NCI-H146 treated with DMSO at 0.1 percent for 48 hours (cell line): ENCODE measurements at regions not wholly inside any gene's neighbourhood (a gene's known extent, or its start where the extent isn't known, plus 50 kb on each side); places are given as distances from the start of the nearest gene placed in this dataset.
A peak's percentile ranks its signal among the peaks of the same experiment; 100 is the strongest.

Experiments used
- DNase-seq: peaks from one replicate; lab custom pipeline; 2025; ENCODE audit not compliant: unreplicated experiment; lab: John Stamatoyannopoulos, UW

GRCh38 chr18:60552948-60553347 is 180.4 kb upstream of the MC4R start:
- no peak for DNase-seq

- no peak for DNase-seq
Observed at GRCh38 chr18:60554967-60555366, 182.4 kb upstream of the MC4R start.

- no peak for DNase-seq
Observed at GRCh38 chr18:60555625-60556024, 183.1 kb upstream of the MC4R start.

GRCh38 chr18:60556326-60556725 is 183.8 kb upstream of the MC4R start:
- no peak for DNase-seq

GRCh38 chr18:60560071-60560470 is 187.5 kb upstream of the MC4R start:
- no peak for DNase-seq

GRCh38 chr18:60563082-60563481 is 190.5 kb upstream of the MC4R start:
- no peak for DNase-seq

GRCh38 chr18:60568220-60568619 is 195.6 kb upstream of the MC4R start:
- DNase-seq, result no peak

- DNase-seq, result no peak
Observed at GRCh38 chr18:60570172-60570571, 197.6 kb upstream of the MC4R start.

- no peak for DNase-seq
Observed at GRCh38 chr18:60577457-60577856, 204.9 kb upstream of the MC4R start.

- no peak for DNase-seq
Observed at GRCh38 chr18:60585670-60586069, 213.1 kb upstream of the MC4R start.

- no peak for DNase-seq
Observed at GRCh38 chr18:60593249-60593648, 220.7 kb upstream of the MC4R start.

- no peak for DNase-seq
Observed at GRCh38 chr18:60596928-60597327, 224.4 kb upstream of the MC4R start.

- no peak for DNase-seq
Observed at GRCh38 chr18:60599267-60599666, 226.7 kb upstream of the MC4R start.

- no peak for DNase-seq
Observed at GRCh38 chr18:60599995-60600394, 227.4 kb upstream of the MC4R start.

- no peak for DNase-seq
Observed at GRCh38 chr18:60601249-60601648, 228.7 kb upstream of the MC4R start.

GRCh38 chr18:60623331-60623730 is 250.8 kb upstream of the MC4R start:
- DNase-seq, result no peak

- DNase-seq, result no peak
Observed at GRCh38 chr18:60624207-60624606, 251.6 kb upstream of the MC4R start.

- no peak for DNase-seq
Observed at GRCh38 chr18:60639836-60640235, 267.3 kb upstream of the MC4R start.

GRCh38 chr18:60643009-60643408 is 270.4 kb upstream of the MC4R start:
- DNase-seq, result no peak

- DNase-seq, result no peak
Observed at GRCh38 chr18:60646725-60647124, 274.1 kb upstream of the MC4R start.

GRCh38 chr18:60649107-60649506 is 276.5 kb upstream of the MC4R start:
- no peak for DNase-seq

- DNase-seq, result peak; percentile 53
Observed at GRCh38 chr18:60649842-60650536, 277.4 kb upstream of the MC4R start.

GRCh38 chr18:60654298-60654697 is 281.7 kb upstream of the MC4R start:
- no peak for DNase-seq
